Activated T-helper 17 cell treated with anti-CD3 and anti-CD28 coated beads, Interleukin-2, amount 50 U/mL, for 72 hours (primary cell): ENCODE measurements at regions not wholly inside any gene's neighbourhood (a gene's known extent, or its start where the extent isn't known, plus 50 kb on each side); places are given as distances from the start of the nearest gene placed in this dataset.
"Not testable (repeated sequence)": the region's sequence is repeated elsewhere in the genome, so short reads cannot be mapped to it uniquely, and the experiment has no call there.

ENCODE experiments used
- ATAC-seq: fragments of 150-1000 bp; cut with Tn5 transposase; replicated peaks from 2 replicates; pipeline ENCODE4 v1.10.0; 2021; ENCODE audit warnings: mild to moderate bottlenecking, moderate library complexity
- H3K27ac Mint-ChIP-seq: one replicate; pipeline ENCODE4 v1.8.0; 2022; ENCODE audit warnings: mixed read lengths
- H3K27me3 Mint-ChIP-seq: one replicate; pipeline ENCODE4 v1.8.0; 2022; ENCODE audit warnings: mixed read lengths
- H3K36me3 Mint-ChIP-seq: one replicate; pipeline ENCODE4 v1.8.0; 2022; ENCODE audit warnings: low read depth, mild to moderate bottlenecking, mixed read lengths
- H3K4me1 Mint-ChIP-seq: one replicate; pipeline ENCODE4 v1.8.0; 2022; ENCODE audit warnings: mixed read lengths
- H3K4me3 Mint-ChIP-seq: one replicate; pipeline ENCODE4 v1.8.0; 2022; ENCODE audit warnings: mild to moderate bottlenecking, mixed read lengths
- H3K9me3 Mint-ChIP-seq: one replicate; pipeline ENCODE4 v1.8.0; 2022; ENCODE audit warnings: mixed read lengths

DNA sequence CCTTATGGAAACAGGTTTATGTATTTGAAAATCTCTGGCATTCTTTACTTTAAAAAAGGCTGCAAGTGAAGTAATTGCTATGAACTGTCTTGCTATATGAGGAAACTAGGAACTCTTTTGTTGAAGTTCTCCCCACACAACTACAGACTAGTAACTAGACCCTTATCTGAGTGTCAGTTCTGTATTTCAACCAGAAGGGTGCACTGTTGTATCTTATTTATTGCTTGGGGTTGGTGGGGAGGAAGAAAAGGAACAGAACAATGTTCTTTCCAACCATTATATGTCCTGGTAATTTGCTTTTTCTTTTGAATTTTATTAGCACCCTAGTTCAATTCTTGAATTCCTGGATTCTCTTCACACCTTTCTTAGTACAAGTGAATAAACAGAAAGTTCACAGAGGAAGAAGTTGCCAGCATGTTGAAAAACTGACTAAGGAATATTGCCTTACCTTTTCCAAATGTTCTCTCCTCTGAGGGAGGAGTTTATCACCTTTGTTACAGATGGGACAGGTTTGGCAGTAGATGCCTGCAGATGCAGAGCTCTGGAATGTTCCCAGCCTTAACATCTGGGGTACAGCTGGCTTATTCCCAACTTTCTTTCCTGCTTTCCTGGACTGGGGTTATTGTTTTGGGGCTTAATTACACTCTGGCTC, 162.4 kb upstream of the CFAP20DC start:
- Mint-ChIP-seq H3K27me3 (peaks cover 27% of the 10 kb centered on the region), H3K9me3 (no peaks in the 10 kb centered on the region), H3K36me3 (no peaks in the 10 kb centered on the region), H3K27ac (no peak overlapping the region), H3K4me1 (no peaks in the 10 kb centered on the region), H3K4me3 (no peak overlapping the region)
- ATAC-seq: peak; percentile 62

GRCh38 chr3:59210260-59210659, 160.4 kb upstream of the CFAP20DC start:
- Mint-ChIP-seq H3K4me1 (no peaks in the 10 kb centered on the region), H3K4me3 (no peak overlapping the region), H3K36me3 (no peaks in the 10 kb centered on the region), H3K27ac (no peak overlapping the region), H3K9me3 (no peaks in the 10 kb centered on the region), H3K27me3 (peaks cover 32% of the 10 kb centered on the region)
- no peak for ATAC-seq

DNA sequence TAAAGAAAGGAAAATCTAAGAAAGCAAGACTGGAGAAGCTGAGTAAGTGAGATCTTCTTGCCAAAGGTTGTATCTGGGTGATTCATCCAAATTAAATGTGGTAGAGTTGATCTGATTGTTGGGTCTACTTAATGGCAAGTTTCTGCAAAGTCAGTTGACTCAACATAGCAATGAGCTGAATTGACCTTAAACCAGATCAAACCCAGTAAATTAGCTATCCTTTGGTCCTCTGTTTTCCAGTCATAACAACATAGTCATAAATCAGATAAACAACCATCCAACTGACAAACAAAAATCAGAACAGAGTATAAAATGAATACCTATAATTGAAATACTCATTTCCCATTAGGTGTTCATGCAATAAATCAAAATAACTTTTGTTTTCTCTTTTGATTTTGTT, 142.6 kb upstream of the CFAP20DC start:
- H3K36me3 Mint-ChIP-seq: no peaks in the 10 kb centered on the region

GRCh38 chr3:59191651-59192050, 141.8 kb upstream of the CFAP20DC start:
- Mint-ChIP-seq H3K9me3 (no peaks in the 10 kb centered on the region), H3K4me3 (no peak overlapping the region), H3K27me3 (no peaks in the 10 kb centered on the region), H3K36me3 (no peaks in the 10 kb centered on the region), H3K4me1 (no peaks in the 10 kb centered on the region), H3K27ac (no peak overlapping the region)
- no peak for ATAC-seq

More for the DNA sequence above, 142.6 kb upstream of the CFAP20DC start:
- Mint-ChIP-seq H3K4me3 (no peak overlapping the region), H3K27ac (no peak overlapping the region), H3K9me3 (no peaks in the 10 kb centered on the region), H3K27me3 (no peaks in the 10 kb centered on the region), H3K4me1 (no peaks in the 10 kb centered on the region)
- ATAC-seq: no peak

DNA sequence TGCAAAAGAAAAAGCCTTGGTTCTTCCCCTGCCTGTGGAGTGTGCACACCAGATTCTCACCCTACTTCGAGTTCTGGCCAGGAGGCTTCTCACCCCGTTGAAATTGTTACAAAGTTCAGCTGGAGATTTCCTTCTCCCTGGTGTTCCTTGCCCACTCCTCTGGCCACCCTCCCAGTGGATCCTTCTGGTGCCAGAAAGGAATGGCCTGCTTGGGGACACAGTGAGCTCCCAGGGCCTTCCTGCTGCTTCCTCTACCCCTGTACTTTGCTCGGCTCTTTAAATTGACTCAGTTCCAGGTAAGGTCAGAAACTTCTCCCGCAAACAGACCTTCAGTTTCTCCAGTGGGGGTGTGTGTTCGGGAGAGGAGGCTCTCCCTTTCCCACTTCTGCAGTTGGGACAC, 140.1 kb upstream of the CFAP20DC start:
- Mint-ChIP-seq H3K9me3 (no peaks in the 10 kb centered on the region), H3K4me1 (no peaks in the 10 kb centered on the region), H3K27me3 (no peaks in the 10 kb centered on the region), H3K27ac (no peak overlapping the region), H3K4me3 (no peak overlapping the region), H3K36me3 (no peaks in the 10 kb centered on the region)
- no peak for ATAC-seq

GRCh38 chr3:59189526-59189925, 139.7 kb upstream of the CFAP20DC start:
- no peaks in the 10 kb centered on the region for H3K27me3 Mint-ChIP-seq
- H3K4me3 Mint-ChIP-seq: no peak overlapping the region
- no peak for ATAC-seq
- H3K36me3 Mint-ChIP-seq: no peaks in the 10 kb centered on the region
- H3K9me3 Mint-ChIP-seq: no peaks in the 10 kb centered on the region
- no peaks in the 10 kb centered on the region for H3K4me1 Mint-ChIP-seq
- no peak overlapping the region for H3K27ac Mint-ChIP-seq

GRCh38 chr3:59186725-59187124, 136.9 kb upstream of the CFAP20DC start:
- no peak for ATAC-seq
- Mint-ChIP-seq H3K4me1 (no peaks in the 10 kb centered on the region), H3K27me3 (no peaks in the 10 kb centered on the region), H3K36me3 (no peaks in the 10 kb centered on the region), H3K9me3 (no peaks in the 10 kb centered on the region), H3K4me3 (no peak overlapping the region), H3K27ac (no peak overlapping the region)

DNA sequence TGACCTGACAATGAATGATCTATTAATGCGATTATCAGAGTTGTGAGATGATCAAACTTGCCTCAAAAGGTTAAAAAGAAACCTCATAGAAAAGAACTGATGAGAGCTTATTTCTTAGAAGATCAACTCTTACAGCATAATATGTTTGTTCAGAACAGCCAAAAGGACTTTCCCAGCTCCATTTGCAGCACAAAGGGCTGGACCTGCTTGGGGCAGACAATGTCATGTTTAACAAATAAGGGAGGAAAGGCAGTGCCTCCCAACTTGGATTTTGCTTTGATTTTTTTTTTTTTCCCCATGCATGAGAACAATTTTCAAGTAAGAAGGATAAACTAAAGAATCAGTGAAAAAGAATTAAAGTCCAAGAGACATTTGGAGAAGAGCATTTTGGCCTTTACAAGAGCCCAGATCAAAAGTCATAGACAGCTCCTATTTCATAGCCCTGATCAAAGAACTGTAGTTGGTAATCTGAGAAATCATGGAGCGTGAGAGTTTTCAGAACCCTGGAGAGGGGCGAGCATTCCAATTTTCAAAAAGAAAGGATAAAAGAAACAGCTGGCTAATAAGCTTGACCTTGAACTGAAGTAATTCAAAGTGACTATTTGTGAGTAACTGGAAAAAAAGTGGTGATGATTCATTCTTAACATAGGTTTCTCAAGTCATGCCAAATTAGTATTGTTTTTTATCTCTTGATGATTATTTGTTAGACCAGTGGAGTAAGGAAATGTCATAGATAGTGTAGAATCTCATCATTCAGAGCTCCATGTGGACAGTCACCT, 136.0 kb upstream of the CFAP20DC start:
- no peak for ATAC-seq
- Mint-ChIP-seq H3K9me3 (no peaks in the 10 kb centered on the region), H3K27me3 (no peaks in the 10 kb centered on the region), H3K4me3 (no peak overlapping the region), H3K4me1 (no peaks in the 10 kb centered on the region), H3K27ac (no peak overlapping the region), H3K36me3 (no peaks in the 10 kb centered on the region)

- Mint-ChIP-seq H3K9me3 (no peaks in the 10 kb centered on the region), H3K4me3 (no peak overlapping the region), H3K36me3 (no peaks in the 10 kb centered on the region), H3K27me3 (peaks cover 22% of the 10 kb centered on the region), H3K27ac (no peak overlapping the region), H3K4me1 (no peaks in the 10 kb centered on the region)
- no peak for ATAC-seq
These were observed 130.2 kb upstream of the CFAP20DC start for GRCh38 chr3:59180006-59180405.

GRCh38 chr3:59178698-59179097, 128.9 kb upstream of the CFAP20DC start:
- Mint-ChIP-seq H3K4me3 (no peak overlapping the region), H3K36me3 (no peaks in the 10 kb centered on the region), H3K9me3 (no peaks in the 10 kb centered on the region), H3K27ac (no peak overlapping the region), H3K27me3 (peaks cover 22% of the 10 kb centered on the region), H3K4me1 (no peaks in the 10 kb centered on the region)
- no peak for ATAC-seq

DNA sequence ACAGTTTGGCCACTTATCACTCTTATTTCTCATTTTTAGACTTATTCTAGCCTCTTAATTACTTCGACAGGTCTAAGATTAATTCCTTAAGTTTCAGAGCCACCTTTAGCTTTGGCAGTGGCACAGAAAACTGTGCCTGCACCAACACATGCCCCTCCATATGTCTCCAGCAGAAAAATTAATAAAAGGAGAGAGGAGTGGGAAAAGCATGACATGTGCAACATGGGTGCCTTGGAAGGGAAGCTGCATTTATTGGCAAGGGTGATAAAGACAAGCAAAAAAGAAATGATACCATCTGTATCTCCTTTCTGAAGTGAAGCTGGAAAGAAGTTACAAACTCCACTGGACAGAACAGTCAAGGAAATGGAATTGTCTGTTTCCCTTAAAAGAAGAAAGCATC, 121.7 kb upstream of the CFAP20DC start:
- Mint-ChIP-seq H3K9me3 (no peaks in the 10 kb centered on the region), H3K27me3 (no peaks in the 10 kb centered on the region), H3K4me1 (no peaks in the 10 kb centered on the region), H3K4me3 (no peak overlapping the region), H3K36me3 (no peaks in the 10 kb centered on the region), H3K27ac (no peak overlapping the region)
- ATAC-seq: no peak

DNA sequence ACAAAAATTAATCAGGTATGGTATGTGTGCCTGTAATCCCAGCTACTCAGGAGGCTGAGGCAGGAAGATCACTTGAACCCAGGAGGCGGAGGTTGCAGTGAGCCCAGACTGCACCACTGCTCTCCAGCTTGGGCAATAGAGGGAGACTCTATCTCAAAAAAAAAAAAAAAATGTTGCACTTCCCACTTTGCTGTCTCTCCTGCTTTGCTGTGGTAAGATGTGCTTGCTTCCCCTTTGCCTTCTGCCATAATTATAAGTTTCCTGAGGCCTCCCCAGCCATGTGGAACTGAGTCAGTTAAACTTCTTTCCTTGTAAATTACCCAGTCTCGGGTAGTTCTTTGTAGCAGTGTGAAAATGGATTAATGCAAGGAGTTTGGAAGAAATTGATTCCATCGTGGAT, 120.3 kb upstream of the CFAP20DC start:
- H3K27ac Mint-ChIP-seq, ATAC-seq, H3K4me3 Mint-ChIP-seq, H3K9me3 Mint-ChIP-seq, H3K27me3 Mint-ChIP-seq, H3K36me3 Mint-ChIP-seq, H3K4me1 Mint-ChIP-seq: not testable (repeated sequence)

GRCh38 chr3:59167756-59168155, 117.9 kb upstream of the CFAP20DC start:
- H3K27me3 Mint-ChIP-seq: no peaks in the 10 kb centered on the region
- ATAC-seq: no peak
- no peaks in the 10 kb centered on the region for H3K9me3 Mint-ChIP-seq
- H3K36me3 Mint-ChIP-seq: no peaks in the 10 kb centered on the region
- H3K27ac Mint-ChIP-seq: no peak overlapping the region
- no peak overlapping the region for H3K4me3 Mint-ChIP-seq
- H3K4me1 Mint-ChIP-seq: no peaks in the 10 kb centered on the region

DNA sequence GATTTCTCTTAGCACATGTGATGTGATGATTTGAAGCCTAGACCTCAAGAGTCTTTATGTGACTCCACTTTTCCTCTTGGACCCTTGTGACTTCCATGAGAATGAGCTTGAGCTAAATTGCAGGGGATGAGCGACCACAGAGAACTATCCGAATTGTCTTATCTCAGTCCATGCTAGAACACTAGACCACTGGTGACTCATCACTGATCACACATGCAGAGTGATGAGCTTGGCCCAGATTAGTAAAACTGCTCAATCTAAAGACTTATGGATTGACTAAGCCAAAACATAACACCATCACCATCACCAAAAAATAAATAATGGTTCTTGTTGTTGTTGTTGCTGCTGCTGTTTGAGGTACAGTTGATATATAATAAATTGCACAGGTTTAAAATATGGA, 114.1 kb upstream of the CFAP20DC start:
- H3K4me1 Mint-ChIP-seq: no peaks in the 10 kb centered on the region

DNA sequence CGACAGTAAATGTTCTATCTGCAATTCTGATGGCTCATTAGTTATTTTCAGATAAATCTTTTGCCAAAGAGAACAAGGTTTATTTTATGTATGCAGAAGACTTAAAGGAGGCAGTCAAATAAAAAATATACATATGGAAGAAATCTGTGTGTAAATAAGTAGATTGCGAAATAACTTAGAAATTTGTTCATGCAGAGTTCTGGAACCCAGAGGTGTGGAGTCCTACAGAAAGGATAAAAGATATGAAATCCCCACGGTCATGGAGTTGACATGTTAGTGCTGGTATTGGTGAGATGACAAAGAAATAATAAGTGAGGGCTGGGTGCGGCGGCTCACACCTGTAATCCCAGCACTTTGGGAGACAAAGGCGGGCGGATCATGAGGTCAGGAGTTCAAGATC, 111.2 kb upstream of the CFAP20DC start:
- H3K9me3 Mint-ChIP-seq: no peaks in the 10 kb centered on the region
- peaks cover 4% of the 10 kb centered on the region for H3K27me3 Mint-ChIP-seq
- H3K27ac Mint-ChIP-seq: no peak overlapping the region
- no peaks in the 10 kb centered on the region for H3K4me1 Mint-ChIP-seq
- ATAC-seq: no peak
- H3K36me3 Mint-ChIP-seq: no peaks in the 10 kb centered on the region
- H3K4me3 Mint-ChIP-seq: no peak overlapping the region

More for the DNA sequence above, 114.1 kb upstream of the CFAP20DC start:
- ATAC-seq: peak; percentile 44
- Mint-ChIP-seq H3K27ac (no peak overlapping the region), H3K27me3 (no peaks in the 10 kb centered on the region), H3K36me3 (no peaks in the 10 kb centered on the region), H3K9me3 (no peaks in the 10 kb centered on the region), H3K4me3 (no peak overlapping the region)
